ENCODE measurements at regions not wholly inside any gene's neighbourhood (a gene's known extent, or its start where the extent isn't known, plus 50 kb on each side); places are given as distances from the start of the nearest gene placed in this dataset.

DNA sequence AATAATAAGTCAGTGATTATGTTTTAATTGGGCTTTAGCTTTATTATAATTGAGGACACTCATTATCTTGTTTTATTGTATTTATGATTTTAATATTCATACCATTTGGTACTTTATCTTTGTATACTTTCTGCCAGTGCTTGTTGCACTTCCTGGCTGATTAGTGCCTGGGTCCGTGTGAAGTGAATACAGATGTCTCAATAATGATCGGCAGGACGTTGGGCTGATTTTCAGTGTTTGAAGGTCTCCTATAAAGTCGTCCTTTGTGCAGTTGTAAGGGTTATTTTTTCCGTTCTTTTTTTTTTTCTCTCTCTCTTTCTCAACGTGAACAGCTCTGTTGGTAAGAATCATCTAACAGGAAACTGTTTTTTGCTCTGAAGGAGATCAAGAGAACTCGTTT lies 450.0 kb upstream of the POU3F2 start:
- H3K4me2 ChIP-seq (ENCODE audit: insufficient read depth in 1 of 2, low read depth in 2 of 2, low read length in 2 of 2) = no peak overlapping the region
- H3K9ac ChIP-seq (replicated peaks in 1 of 4; ENCODE audit: extremely low read depth in 1 of 4, low read depth in 3 of 4, low read length in 3 of 4) = no peak overlapping the region
- H3K27me3 ChIP-seq (replicated peaks in 1 of 4; ENCODE audit: control insufficient read depth in 3 of 4, extremely low read depth in 1 of 4, insufficient read depth in 3 of 4, low read length in 3 of 4) = no peaks in the 10 kb centered on the region
- H4K91ac ChIP-seq (replicated peaks; ENCODE audit: insufficient read length, low read length) = no peak overlapping the region
- H2AFZ ChIP-seq (ENCODE audit: low read length) = peak overlapping the region; percentile 55; the same call in 1 of the 2 replicates
- no peak overlapping the region for H3K23ac ChIP-seq (ENCODE audit: insufficient read length)
- peaks cover 0 to 3% (median 1%) of the 10 kb centered on the region in 4 experiments; a peak in 3 of 7 replicates for H3K4me1 ChIP-seq (replicated peaks in 1 of 4; ENCODE audit: control insufficient read depth in 3 of 4, insufficient read depth in 4 of 4, low read length in 3 of 4)
- no peak overlapping the region for H2BK5ac ChIP-seq (ENCODE audit: low read depth, low read length)
- H3K36me3 ChIP-seq (ENCODE audit: control insufficient read depth in 2 of 4, insufficient read depth in 4 of 4, low read length in 3 of 4) = no peaks in the 10 kb centered on the region
- no peaks in the 10 kb centered on the region; a peak in 1 of 4 replicates for H3K9me3 ChIP-seq (ENCODE audit: insufficient read depth in 2 of 2, low read depth in 1 of 2, low read length in 1 of 2)
- no peak overlapping the region for H3K14ac ChIP-seq (ENCODE audit: insufficient read length)
- H3K56ac ChIP-seq (replicated peaks; ENCODE audit: insufficient read length, low read depth, low read length) = no peak overlapping the region
- no peak overlapping the region for H2BK120ac ChIP-seq (replicated peaks; ENCODE audit: low read depth, low read length)
- CTCF ChIA-PET (ENCODE audit: partially characterized antibody) = no interaction called here
- DNase-seq (ENCODE audit: low read depth in 1 of 2, low spot score in 2 of 2) = no peak
- peak; percentile 13 for FAIRE-seq
- no peak overlapping the region for H4K5ac ChIP-seq (ENCODE audit: insufficient read length, low read depth, low read length)
- H3K79me1 ChIP-seq (ENCODE audit: low read depth, low read length) = no peaks in the 10 kb centered on the region
- H2BK20ac ChIP-seq (ENCODE audit: low read length) = no peak overlapping the region
- POLR2A ChIA-PET (ENCODE audit: partially characterized antibody) = no interaction called here
- H4K20me1 ChIP-seq (replicated peaks in 1 of 2; ENCODE audit: control insufficient read depth in 1 of 2, insufficient read depth in 2 of 2, low read length in 2 of 2) = no peaks in the 10 kb centered on the region
- H3K4ac ChIP-seq (replicated peaks; ENCODE audit: insufficient read length, low read depth, low read length) = no peak overlapping the region
- no peak overlapping the region for H2BK12ac ChIP-seq (ENCODE audit: low read depth, low read length)
- H3K4me3 ChIP-seq (ENCODE audit: extremely low read depth in 1 of 4, insufficient read depth in 2 of 4, low read depth in 3 of 4, low read length in 4 of 4) = no peak overlapping the region
- TF ChIP-seq SRF (IDR thresholded peaks at IDR 0.05; ENCODE audit: low read depth, low read length) (no peak), CBX5 (IDR thresholded peaks at IDR 0.05; ENCODE audit: low read depth, low read length) (no peak)
- WGBS, 2 experiments (ENCODE audit: extremely low coverage in 1 of 2, insufficient coverage in 1 of 2, insufficient read length in 1 of 2, insufficient replicate concordance in 2 of 2, low coverage in 1 of 2, low lambda C conversion rate in 2 of 2, missing lambda C conversion rate in 1 of 2) = 49% methylated on average over 6 of the region's 7 CpGs; no CpG with 5 or more reads in 1 of the 2 experiments
- no peaks in the 10 kb centered on the region for H3K79me2 ChIP-seq (ENCODE audit: control insufficient read depth in 1 of 2, insufficient read depth in 2 of 2, low read length in 2 of 2)
- no peak overlapping the region for H2AK5ac ChIP-seq (ENCODE audit: low read depth, low read length)
- H3K23me2 ChIP-seq (ENCODE audit: low read depth, low read length) = no peaks in the 10 kb centered on the region
- H3K18ac ChIP-seq (ENCODE audit: extremely low read depth, low read length) = no peak overlapping the region
- H3K27ac ChIP-seq (ENCODE audit: low read depth, low read length) = no peak overlapping the region
- H4K8ac ChIP-seq (ENCODE audit: extremely low read depth, insufficient read depth, low read length) = no peak overlapping the region
- no peak overlapping the region for H2BK15ac ChIP-seq (ENCODE audit: low read length)
